Nephron progenitor cell (in vitro differentiated cells): ENCODE measurements at regions not wholly inside any gene's neighbourhood (a gene's known extent, or its start where the extent isn't known, plus 50 kb on each side); places are given as distances from the start of the nearest gene placed in this dataset.

Experiments
- DNase-seq: peaks from one replicate; pipeline ENCODE4 v3.0.0; 2021
- H3K27ac Mint-ChIP-seq: 2 replicates; pipeline ENCODE4 v1.8.0; 2021; ENCODE audit warnings: mild to moderate bottlenecking, moderate library complexity, mixed read lengths
- H3K27me3 Mint-ChIP-seq: 2 replicates; pipeline ENCODE4 v1.8.0; 2021; ENCODE audit warnings: mild to moderate bottlenecking, low read depth, mixed read lengths; ENCODE audit not compliant: poor library complexity
- H3K36me3 Mint-ChIP-seq: 2 replicates; pipeline ENCODE4 v1.8.0; 2021; ENCODE audit warnings: low read depth, mixed read lengths
- H3K4me1 Mint-ChIP-seq: 2 replicates; pipeline ENCODE4 v1.8.0; 2021; ENCODE audit warnings: mixed read lengths
- H3K4me3 Mint-ChIP-seq: 2 replicates; pipeline ENCODE4 v1.8.0; 2021; ENCODE audit warnings: mild to moderate bottlenecking, moderate library complexity, mixed read lengths
- H3K9me3 Mint-ChIP-seq: 2 replicates; pipeline ENCODE4 v1.8.0; 2021; ENCODE audit warnings: mild to moderate bottlenecking, moderate library complexity, mixed read lengths
- CTCF ChIP-seq: fragments of 200-600 bp; sonication (generic); IDR thresholded peaks from 2 replicates; pipeline ENCODE4 v1.5.0; 2021; ENCODE audit warnings: antibody characterized with exemption

- DNase-seq = no peak
- H3K4me1 Mint-ChIP-seq = peaks cover 50% of the 10 kb centered on the region
Observed at GRCh38 chr15:95556866-95557225, 773.7 kb upstream of the NR2F2 start.

DNA sequence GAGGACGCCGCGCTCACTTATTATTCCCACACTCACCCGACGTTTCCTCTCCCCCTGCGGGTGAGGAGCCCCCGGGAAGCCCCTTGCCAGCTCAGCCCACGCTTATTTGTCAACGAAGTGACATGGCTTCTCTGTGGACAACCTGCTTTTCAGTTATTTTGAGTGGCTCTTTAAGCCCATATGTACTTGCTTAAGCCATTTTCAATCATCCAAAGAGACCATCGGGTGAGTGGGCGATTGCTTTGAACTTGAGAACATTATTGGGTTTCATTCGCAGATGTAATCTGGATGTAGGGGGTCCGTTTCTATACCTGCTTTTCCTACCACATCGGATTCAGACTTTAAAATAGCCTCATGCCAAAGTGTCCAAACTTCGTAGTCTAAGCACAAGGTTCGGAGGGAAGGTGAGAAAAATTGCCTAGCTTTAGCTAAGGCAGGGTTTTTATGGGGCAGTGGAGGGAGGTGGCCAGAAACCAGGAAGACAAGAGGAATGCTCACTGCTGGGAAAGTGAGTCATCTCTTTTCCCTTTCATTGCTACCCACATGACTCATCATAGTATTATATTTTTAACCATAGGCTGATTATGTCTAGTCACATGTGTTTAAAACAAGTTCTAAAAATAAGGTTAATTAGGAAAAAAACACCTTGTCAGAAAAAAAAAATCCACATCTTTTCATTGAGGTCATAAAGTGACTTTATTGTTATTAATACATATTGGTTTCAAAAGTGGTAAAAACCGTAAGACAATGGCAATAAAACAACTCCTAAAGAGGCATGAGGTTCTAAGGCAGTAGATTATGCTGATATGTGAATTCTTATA lies 773.1 kb upstream of the NR2F2 start:
- DNase-seq = peak; percentile 33
- peak overlapping the region; percentile 98 for H3K27ac Mint-ChIP-seq
- H3K4me3 Mint-ChIP-seq = peak overlapping the region; percentile 56

More at GRCh38 chr15:95556866-95557225, 773.7 kb upstream of the NR2F2 start:
- Mint-ChIP-seq H3K27ac (peak overlapping the region; percentile 98), H3K9me3 (peaks cover 4% of the 10 kb centered on the region), H3K4me3 (peak overlapping the region; percentile 56), H3K36me3 (no peaks in the 10 kb centered on the region), H3K27me3 (no peaks in the 10 kb centered on the region)
- no peak for TF ChIP-seq CTCF

DNA sequence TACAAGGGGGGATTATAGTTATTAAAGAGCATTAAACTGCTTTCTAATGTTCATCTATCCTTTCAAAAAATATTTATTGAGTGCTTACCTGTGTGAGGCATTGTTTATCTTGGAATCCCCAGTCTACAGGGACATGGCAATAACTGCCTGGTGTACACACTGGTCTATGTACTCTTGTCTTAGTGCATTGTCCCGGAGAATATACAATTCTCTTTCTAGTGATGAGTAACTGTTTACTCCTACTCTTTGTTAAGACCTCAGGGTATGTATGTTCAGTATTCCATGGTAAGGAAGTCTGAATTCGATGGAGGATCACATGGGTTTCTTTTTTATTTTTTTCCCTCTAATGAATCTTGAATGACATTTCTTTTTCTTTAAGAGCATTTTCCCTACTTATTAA lies 772.4 kb upstream of the NR2F2 start:
- no peak for TF ChIP-seq CTCF
- DNase-seq = no peak
- Mint-ChIP-seq H3K9me3 (peaks cover 4% of the 10 kb centered on the region), H3K36me3 (no peaks in the 10 kb centered on the region), H3K27me3 (no peaks in the 10 kb centered on the region), H3K4me3 (no peak overlapping the region), H3K27ac (peak overlapping the region; percentile 65), H3K4me1 (peaks cover 50% of the 10 kb centered on the region)

More for the DNA sequence above, 773.1 kb upstream of the NR2F2 start:
- no peaks in the 10 kb centered on the region for H3K27me3 Mint-ChIP-seq
- H3K36me3 Mint-ChIP-seq = no peaks in the 10 kb centered on the region
- peaks cover 50% of the 10 kb centered on the region for H3K4me1 Mint-ChIP-seq
- peaks cover 4% of the 10 kb centered on the region for H3K9me3 Mint-ChIP-seq
- TF ChIP-seq CTCF = no peak

DNA sequence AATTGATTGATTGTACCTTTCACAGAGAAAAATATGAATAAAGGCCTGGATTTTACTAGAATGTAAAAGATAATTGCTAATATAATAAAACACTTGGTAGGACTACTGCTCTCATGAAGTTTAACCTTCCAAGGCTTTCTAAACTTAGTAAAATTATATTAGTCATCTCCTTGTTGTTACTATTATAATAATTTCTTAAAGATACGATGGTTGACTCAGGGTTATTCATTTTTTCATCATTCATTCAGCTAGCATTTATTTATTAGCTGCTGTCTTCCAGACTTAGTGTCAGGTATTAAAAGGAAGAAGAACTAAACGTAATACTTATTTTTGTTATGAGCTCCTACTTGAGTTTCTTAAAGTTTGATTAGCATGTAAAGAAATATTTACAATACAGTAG lies 771.6 kb upstream of the NR2F2 start:
- no peaks in the 10 kb centered on the region for H3K27me3 Mint-ChIP-seq
- peaks cover 50% of the 10 kb centered on the region for H3K4me1 Mint-ChIP-seq
- TF ChIP-seq CTCF = no peak
- H3K27ac Mint-ChIP-seq = no peak overlapping the region
- H3K36me3 Mint-ChIP-seq = no peaks in the 10 kb centered on the region
- DNase-seq = no peak
- H3K4me3 Mint-ChIP-seq = no peak overlapping the region
- peaks cover 4% of the 10 kb centered on the region for H3K9me3 Mint-ChIP-seq

- Mint-ChIP-seq H3K27me3 (no peaks in the 10 kb centered on the region), H3K27ac (no peak overlapping the region), H3K36me3 (no peaks in the 10 kb centered on the region), H3K9me3 (peaks cover 4% of the 10 kb centered on the region), H3K4me1 (peaks cover 51% of the 10 kb centered on the region), H3K4me3 (no peak overlapping the region)
- no peak for DNase-seq
- TF ChIP-seq CTCF = no peak
Observed at GRCh38 chr15:95559875-95560394, 770.6 kb upstream of the NR2F2 start.

DNA sequence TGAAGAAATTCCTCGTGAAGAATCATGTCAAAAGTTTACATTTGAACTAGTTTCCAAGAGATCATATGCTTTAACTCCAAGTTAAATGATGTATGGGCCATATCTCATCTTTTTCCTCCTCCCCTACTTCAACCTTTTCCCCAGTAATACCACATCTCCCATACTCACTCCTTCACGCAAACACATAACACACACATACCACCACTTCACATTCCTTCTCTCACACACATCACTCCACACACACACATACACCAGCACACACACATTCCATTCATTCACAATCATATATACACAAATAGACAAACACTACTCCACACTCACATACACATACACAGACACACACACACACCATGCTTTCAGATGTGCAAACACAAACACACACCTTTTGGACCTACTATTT lies 769.0 kb upstream of the NR2F2 start:
- no peak for TF ChIP-seq CTCF
- no peaks in the 10 kb centered on the region for H3K27me3 Mint-ChIP-seq
- H3K36me3 Mint-ChIP-seq = no peaks in the 10 kb centered on the region
- DNase-seq = no peak
- H3K27ac Mint-ChIP-seq = no peak overlapping the region
- H3K4me3 Mint-ChIP-seq = no peak overlapping the region
- H3K9me3 Mint-ChIP-seq = peaks cover 4% of the 10 kb centered on the region
- peaks cover 48% of the 10 kb centered on the region for H3K4me1 Mint-ChIP-seq
